Small intestine (tissue), 7 donors: ENCODE measurements at regions not wholly inside any gene's neighbourhood (a gene's known extent, or its start where the extent isn't known, plus 50 kb on each side); places are given as distances from the start of the nearest gene placed in this dataset.
A peak's percentile ranks its signal among the peaks of the same experiment; 100 is the strongest.

Source experiments
- DNase-seq, 2 donors: peaks; one replicate each; pipeline versions ENCODE4 v3.0.0 to v3.0.0-alpha.2; 2013
- FAIRE-seq: peaks from 2 replicates; lab custom pipeline; 2012; peaks lifted over from hg19 to GRCh38; lab: Jason Lieb, UNC
- H3K27ac ChIP-seq, 3 donors: one replicate each; pipeline ENCODE4 v1.5.1; 2013; ENCODE audit warnings: low read length in 2 of 3, mild to moderate bottlenecking in 2 of 3, control low read depth in 1 of 3, inconsistent platforms in 1 of 3, low read depth in 1 of 3, moderate library complexity in 1 of 3
- H3K27me3 ChIP-seq, 3 donors: one replicate each; pipeline ENCODE4 v1.6.1; 2013; ENCODE audit warnings: low read length in 3 of 3, inconsistent platforms in 1 of 3; ENCODE audit not compliant: control insufficient read depth in 3 of 3, insufficient read depth in 3 of 3
- H3K36me3 ChIP-seq, 3 donors: one replicate each; pipeline ENCODE4 v1.6.1; 2013; ENCODE audit warnings: low read length in 3 of 3, inconsistent platforms in 1 of 3, low read depth in 1 of 3, mild to moderate bottlenecking in 1 of 3, moderate library complexity in 1 of 3; ENCODE audit not compliant: control insufficient read depth in 3 of 3, insufficient read depth in 2 of 3
- H3K4me1 ChIP-seq, 3 donors: one replicate each; pipeline ENCODE4 v1.6.1; 2013; ENCODE audit warnings: low read length in 2 of 3, inconsistent platforms in 1 of 3, low read depth in 1 of 3, mild to moderate bottlenecking in 1 of 3, moderate library complexity in 1 of 3; ENCODE audit not compliant: control insufficient read depth in 3 of 3, insufficient read depth in 2 of 3
- H3K4me3 ChIP-seq, 3 donors: one replicate each; pipeline ENCODE4 v1.5.1; 2013; ENCODE audit warnings: low read length in 3 of 3, control low read depth in 1 of 3, inconsistent platforms in 1 of 3, low read depth in 1 of 3, mild to moderate bottlenecking in 1 of 3, moderate library complexity in 1 of 3
- H3K9me3 ChIP-seq, 2 donors: one replicate each; pipeline ENCODE4 v1.6.1; 2013; ENCODE audit warnings: low read depth in 1 of 2, low read length in 1 of 2; ENCODE audit not compliant: control insufficient read depth in 2 of 2, insufficient read depth in 1 of 2
- WGBS, 3 donors: extraction: QIAGEN DNeasy Blood & Tissue Kit; methylation state at CpG; one replicate each; pipeline ENCODE4 v1.1.7; 2013; 5-methylcytosine and 5-hydroxymethylcytosine counted together
- donor health status: healthy with polysubstance abuse.
- donor health status: control.
- donor health status: control.
- donor health status: Bipolar disorder and iron deficiency.
- donor health status: healthy.

DNA sequence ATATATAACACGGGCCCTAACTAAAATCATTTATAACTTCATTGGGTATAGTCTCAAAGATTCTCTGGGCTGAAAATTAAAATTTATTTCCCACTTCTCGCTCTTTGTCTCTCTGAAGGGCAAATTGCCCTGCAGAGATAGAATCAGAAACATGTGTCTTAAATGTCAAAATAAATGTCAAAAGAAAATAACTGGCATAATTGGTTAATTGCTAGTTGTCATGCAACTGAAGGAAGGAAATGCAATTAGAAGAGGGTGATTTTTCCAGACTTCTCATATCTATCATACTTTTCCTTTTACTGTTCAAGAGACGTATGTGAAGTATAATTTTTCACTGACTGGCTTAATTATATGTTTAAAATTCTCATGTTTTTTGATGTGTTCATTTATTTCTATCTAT lies 80.3 kb upstream of the HMGCLL1 start:
- no peak overlapping the region for H3K4me3 ChIP-seq
- no peak for FAIRE-seq
- H3K36me3 ChIP-seq, result no peaks in the 10 kb centered on the region
- DNase-seq, result no peak
- H3K27ac ChIP-seq, result no peak overlapping the region
- no peaks in the 10 kb centered on the region for H3K27me3 ChIP-seq
- H3K9me3 ChIP-seq, result no peaks in the 10 kb centered on the region
- no peaks in the 10 kb centered on the region for H3K4me1 ChIP-seq
- WGBS, 3 donors, result 82 to 87% (median 82%) methylated on average over 3 of the region's 3 CpGs

DNA sequence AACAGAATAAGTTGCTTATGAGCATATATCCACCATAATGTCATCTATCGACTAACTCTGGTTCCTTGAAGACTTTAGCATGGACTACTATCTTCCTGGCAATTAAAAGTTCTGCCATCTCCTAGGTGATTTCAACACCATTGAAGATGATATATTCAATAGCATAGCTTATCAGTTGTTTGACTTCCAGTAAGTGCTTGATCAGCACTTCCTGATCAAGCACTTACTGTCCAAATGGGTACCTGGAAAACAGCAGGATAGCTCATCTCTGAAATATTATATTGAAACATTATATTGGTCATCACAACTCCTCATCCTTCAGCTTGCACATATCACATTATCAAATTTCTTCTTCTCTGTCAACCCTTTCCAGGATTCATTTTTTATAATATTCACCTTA lies 75.5 kb upstream of the HMGCLL1 start:
- 83 to 92% (median 89%) methylated on average over 1 of the region's 1 CpG for WGBS, 3 donors
- no peaks in the 10 kb centered on the region for H3K9me3 ChIP-seq
- no peak overlapping the region for H3K4me3 ChIP-seq
- FAIRE-seq, result no peak
- no peak overlapping the region for H3K27ac ChIP-seq
- no peak for DNase-seq
- no peaks in the 10 kb centered on the region for H3K27me3 ChIP-seq
- no peaks in the 10 kb centered on the region for H3K36me3 ChIP-seq
- H3K4me1 ChIP-seq, result peaks cover 0 to 4% (median 0%) of the 10 kb centered on the region in 3 donors

DNA sequence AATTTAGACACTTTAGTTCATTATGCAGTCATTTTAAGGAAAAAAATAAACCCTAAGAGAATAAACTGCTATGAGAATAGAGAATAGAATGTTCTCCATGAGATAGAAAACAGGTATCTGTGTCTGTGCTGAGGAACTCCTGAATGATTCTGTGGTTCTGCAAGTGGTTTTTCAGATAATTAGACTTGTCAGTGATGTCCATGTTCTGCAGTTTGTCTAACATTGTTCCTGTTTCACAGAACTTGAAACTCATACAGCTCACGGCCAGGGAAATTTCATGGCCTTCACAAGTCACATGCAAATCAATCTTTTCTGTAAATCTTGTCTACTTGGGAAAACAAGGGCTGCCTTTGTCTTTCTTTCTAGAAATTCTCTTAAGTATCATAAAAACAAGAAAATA lies 73.4 kb upstream of the HMGCLL1 start:
- 39 to 68% (median 57%) methylated on average over 1 of the region's 1 CpG for WGBS, 3 donors

DNA sequence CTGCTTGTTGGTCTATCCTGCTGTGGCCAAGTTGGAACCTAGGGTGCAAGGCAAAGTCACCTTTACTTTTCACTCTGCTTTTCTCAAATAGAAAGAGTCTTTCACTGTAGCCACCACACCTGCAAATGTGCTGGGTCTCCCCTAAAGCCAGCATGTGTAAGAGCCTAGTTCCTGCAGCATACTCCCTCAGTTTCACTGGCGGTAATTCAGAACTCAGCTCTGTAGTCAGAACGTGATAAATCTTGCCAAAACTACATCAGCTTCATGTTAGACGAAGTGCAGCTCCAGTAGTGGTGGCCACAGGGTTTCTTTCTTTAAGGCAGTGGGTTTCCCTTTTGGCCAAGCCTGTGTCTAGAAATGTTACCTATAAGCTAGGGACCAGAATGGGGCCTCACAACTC lies 72.0 kb upstream of the HMGCLL1 start:
- Histone ChIP-seq H3K27ac (no peak overlapping the region), H3K36me3 (no peaks in the 10 kb centered on the region), H3K4me3 (no peak overlapping the region), H3K27me3 (no peaks in the 10 kb centered on the region), H3K9me3 (no peaks in the 10 kb centered on the region), H3K4me1 (peaks cover 0 to 4% (median 0%) of the 10 kb centered on the region in 3 donors)
- no peak for FAIRE-seq
- DNase-seq, result no peak
- 75 to 79% (median 76%) methylated on average over 3 of the region's 3 CpGs for WGBS, 3 donors

More for the DNA sequence above, 73.4 kb upstream of the HMGCLL1 start:
- Histone ChIP-seq H3K4me3 (no peak overlapping the region), H3K27me3 (no peaks in the 10 kb centered on the region), H3K36me3 (no peaks in the 10 kb centered on the region), H3K9me3 (no peaks in the 10 kb centered on the region), H3K4me1 (peaks cover 0 to 4% (median 0%) of the 10 kb centered on the region in 3 donors), H3K27ac (no peak overlapping the region)
- no peak for FAIRE-seq
- DNase-seq, result no peak

DNA sequence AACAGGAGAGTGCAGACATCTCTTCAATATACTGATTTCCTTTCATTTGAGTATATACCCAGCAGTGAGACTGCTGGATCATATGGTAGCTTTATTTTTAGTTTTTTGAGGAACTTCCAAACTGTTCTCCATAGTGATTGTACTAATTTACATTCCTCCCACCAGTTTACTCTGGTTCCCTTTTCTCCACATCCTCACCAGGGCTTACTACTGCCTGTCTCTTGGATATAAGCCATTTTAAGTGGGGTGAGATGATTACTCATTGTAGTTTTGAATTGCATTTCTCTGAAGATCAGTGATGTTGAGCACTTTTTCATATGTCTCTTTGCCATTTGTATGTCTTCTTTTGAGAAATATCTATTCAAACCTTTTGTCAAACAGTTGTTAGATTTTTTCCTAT lies 64.9 kb upstream of the HMGCLL1 start:
- Histone ChIP-seq H3K4me3 (no peak overlapping the region), H3K36me3 (no peaks in the 10 kb centered on the region), H3K9me3 (no peaks in the 10 kb centered on the region), H3K27me3 (no peaks in the 10 kb centered on the region), H3K27ac (no peak overlapping the region), H3K4me1 (no peaks in the 10 kb centered on the region)
- DNase-seq (no peak), FAIRE-seq (no peak)

- Histone ChIP-seq H3K9me3 (no peaks in the 10 kb centered on the region), H3K27ac (no peak overlapping the region), H3K36me3 (no peaks in the 10 kb centered on the region), H3K4me3 (no peak overlapping the region), H3K27me3 (no peaks in the 10 kb centered on the region), H3K4me1 (no peaks in the 10 kb centered on the region)
- 92 to 93% (median 92%) methylated on average over 2 of the region's 2 CpGs for WGBS, 3 donors
- FAIRE-seq (no peak), DNase-seq (no peak)
Measured at GRCh38 chr6:55642366-55642765, 63.4 kb upstream of the HMGCLL1 start.

GRCh38 chr6:55636406-55637102 lies 57.6 kb upstream of the HMGCLL1 start:
- DNase-seq (peak in 1 of 2 donors; percentile 32), FAIRE-seq (no peak)
- no peak overlapping the region for H3K4me3 ChIP-seq
- H3K36me3 ChIP-seq, result no peaks in the 10 kb centered on the region
- H3K4me1 ChIP-seq, result no peaks in the 10 kb centered on the region
- no peaks in the 10 kb centered on the region for H3K9me3 ChIP-seq
- H3K27ac ChIP-seq, result peak overlapping the region in 1 of 3 donors; percentile 31
- H3K27me3 ChIP-seq, result no peaks in the 10 kb centered on the region
- WGBS, 3 donors, result 34 to 55% (median 40%) methylated on average over 2 of the region's 2 CpGs

- H3K36me3 ChIP-seq, result no peaks in the 10 kb centered on the region
- no peaks in the 10 kb centered on the region for H3K27me3 ChIP-seq
- FAIRE-seq (no peak), DNase-seq (no peak)
- no peak overlapping the region for H3K27ac ChIP-seq
- no peaks in the 10 kb centered on the region for H3K9me3 ChIP-seq
- no peaks in the 10 kb centered on the region for H3K4me1 ChIP-seq
- H3K4me3 ChIP-seq, result no peak overlapping the region
- WGBS, 3 donors, result 66 to 84% (median 71%) methylated on average over 3 of the region's 3 CpGs
Measured at GRCh38 chr6:55633471-55633870, 54.5 kb upstream of the HMGCLL1 start.

DNA sequence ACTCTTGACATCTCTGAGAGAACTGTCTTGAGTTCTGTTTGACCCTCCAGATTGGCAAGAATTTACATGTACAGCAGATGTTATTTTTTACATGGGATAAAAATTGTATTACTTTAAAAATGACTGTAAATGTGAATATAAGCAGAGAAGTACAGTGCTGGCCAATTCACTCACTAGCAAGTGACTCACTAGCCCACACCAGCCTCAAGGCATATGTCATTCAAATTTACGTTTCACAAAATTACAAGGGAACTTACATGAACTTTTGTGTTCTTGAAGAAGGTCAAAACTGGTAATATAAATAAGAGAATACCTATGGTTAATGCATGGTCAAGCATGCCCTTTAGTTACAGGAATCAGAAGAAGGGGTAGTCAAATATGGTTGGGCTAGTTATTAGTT lies 54.0 kb upstream of the HMGCLL1 start:
- Histone ChIP-seq H3K4me3 (no peak overlapping the region), H3K36me3 (no peaks in the 10 kb centered on the region), H3K27ac (no peak overlapping the region), H3K27me3 (no peaks in the 10 kb centered on the region), H3K4me1 (no peaks in the 10 kb centered on the region), H3K9me3 (no peaks in the 10 kb centered on the region)
- FAIRE-seq (no peak), DNase-seq (no peak)
- WGBS, 3 donors, result 82 to 89% (median 88%) methylated on average over 1 of the region's 1 CpG
